A673 (cell line): ENCODE measurements at regions not wholly inside any gene's neighbourhood (a gene's known extent, or its start where the extent isn't known, plus 50 kb on each side); places are given as distances from the start of the nearest gene placed in this dataset.

ENCODE experiments used
- EZH2 ChIP-seq: fragments of 200-600 bp; sonication (generic); IDR thresholded peaks from 2 replicates; pipeline ENCODE4 v1.6.1; 2017; ENCODE audit warnings: borderline replicate concordance, low read depth, mild to moderate bottlenecking, mixed read lengths, antibody characterized with exemption, low read length; ENCODE audit not compliant: poor library complexity, severe bottlenecking
- TF ChIP-seq, protein P1 (sequence below): fragments of 300-800, 200-600 bp; sonication (generic); conservative IDR thresholded peaks from 2 replicates; pipeline ENCODE4 v1.5.1; 2017; ENCODE audit warnings: low read depth, mild to moderate bottlenecking, antibody characterized with exemption, low read length, moderate library complexity, mixed read lengths

GRCh38 chr12:34599530-34600513 lies 577.5 kb downstream of the ALG10 start:
- TF ChIP-seq, protein P1, sequence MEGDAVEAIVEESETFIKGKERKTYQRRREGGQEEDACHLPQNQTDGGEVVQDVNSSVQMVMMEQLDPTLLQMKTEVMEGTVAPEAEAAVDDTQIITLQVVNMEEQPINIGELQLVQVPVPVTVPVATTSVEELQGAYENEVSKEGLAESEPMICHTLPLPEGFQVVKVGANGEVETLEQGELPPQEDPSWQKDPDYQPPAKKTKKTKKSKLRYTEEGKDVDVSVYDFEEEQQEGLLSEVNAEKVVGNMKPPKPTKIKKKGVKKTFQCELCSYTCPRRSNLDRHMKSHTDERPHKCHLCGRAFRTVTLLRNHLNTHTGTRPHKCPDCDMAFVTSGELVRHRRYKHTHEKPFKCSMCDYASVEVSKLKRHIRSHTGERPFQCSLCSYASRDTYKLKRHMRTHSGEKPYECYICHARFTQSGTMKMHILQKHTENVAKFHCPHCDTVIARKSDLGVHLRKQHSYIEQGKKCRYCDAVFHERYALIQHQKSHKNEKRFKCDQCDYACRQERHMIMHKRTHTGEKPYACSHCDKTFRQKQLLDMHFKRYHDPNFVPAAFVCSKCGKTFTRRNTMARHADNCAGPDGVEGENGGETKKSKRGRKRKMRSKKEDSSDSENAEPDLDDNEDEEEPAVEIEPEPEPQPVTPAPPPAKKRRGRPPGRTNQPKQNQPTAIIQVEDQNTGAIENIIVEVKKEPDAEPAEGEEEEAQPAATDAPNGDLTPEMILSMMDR: no peak
- no peak for TF ChIP-seq EZH2
